ENCODE measurements at regions not wholly inside any gene's neighbourhood (a gene's known extent, or its start where the extent isn't known, plus 50 kb on each side); places are given as distances from the start of the nearest gene placed in this dataset.

DNA sequence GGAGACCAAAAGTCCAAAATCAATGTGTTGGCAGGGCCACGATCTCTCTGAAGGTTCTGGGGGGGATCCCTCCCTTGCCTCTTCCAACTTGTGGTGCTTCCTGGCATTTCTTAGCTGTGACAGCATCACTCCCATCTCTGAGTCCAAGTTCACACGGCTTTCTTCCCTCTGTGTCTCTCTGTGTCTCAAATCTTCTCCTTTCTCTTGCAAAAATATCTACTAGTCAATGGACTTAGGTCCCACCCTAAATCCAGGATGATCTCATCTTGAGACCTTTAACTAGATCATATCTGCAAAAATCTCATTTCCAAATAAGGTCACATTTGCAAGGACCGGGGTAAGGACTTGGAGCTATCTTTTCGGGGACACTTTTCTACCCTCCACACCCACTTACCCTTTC lies 186.1 kb downstream of the HSD17B3 start:
- TF ChIP-seq, protein P1, sequence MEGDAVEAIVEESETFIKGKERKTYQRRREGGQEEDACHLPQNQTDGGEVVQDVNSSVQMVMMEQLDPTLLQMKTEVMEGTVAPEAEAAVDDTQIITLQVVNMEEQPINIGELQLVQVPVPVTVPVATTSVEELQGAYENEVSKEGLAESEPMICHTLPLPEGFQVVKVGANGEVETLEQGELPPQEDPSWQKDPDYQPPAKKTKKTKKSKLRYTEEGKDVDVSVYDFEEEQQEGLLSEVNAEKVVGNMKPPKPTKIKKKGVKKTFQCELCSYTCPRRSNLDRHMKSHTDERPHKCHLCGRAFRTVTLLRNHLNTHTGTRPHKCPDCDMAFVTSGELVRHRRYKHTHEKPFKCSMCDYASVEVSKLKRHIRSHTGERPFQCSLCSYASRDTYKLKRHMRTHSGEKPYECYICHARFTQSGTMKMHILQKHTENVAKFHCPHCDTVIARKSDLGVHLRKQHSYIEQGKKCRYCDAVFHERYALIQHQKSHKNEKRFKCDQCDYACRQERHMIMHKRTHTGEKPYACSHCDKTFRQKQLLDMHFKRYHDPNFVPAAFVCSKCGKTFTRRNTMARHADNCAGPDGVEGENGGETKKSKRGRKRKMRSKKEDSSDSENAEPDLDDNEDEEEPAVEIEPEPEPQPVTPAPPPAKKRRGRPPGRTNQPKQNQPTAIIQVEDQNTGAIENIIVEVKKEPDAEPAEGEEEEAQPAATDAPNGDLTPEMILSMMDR (conservative IDR thresholded peaks at IDR 0.05): no peak
- Histone ChIP-seq H3K9ac (ENCODE audit: extremely low read depth, low read length, poor library complexity, severe bottlenecking) (no peak overlapping the region), H3K4me3 (ENCODE audit: low read length) (no peak overlapping the region), H3K9me3 (ENCODE audit: control insufficient read depth, low read length) (peaks cover 19% of the 10 kb centered on the region), H3K27ac (ENCODE audit: low read depth, low read length) (no peak overlapping the region), H3K27me3 (ENCODE audit: control insufficient read depth, insufficient read depth, low read length, poor library complexity, severe bottlenecking) (no peaks in the 10 kb centered on the region), H3K36me3 (ENCODE audit: control insufficient read depth, insufficient read depth, low read length) (no peaks in the 10 kb centered on the region), H3K4me1 (ENCODE audit: control insufficient read depth, insufficient read depth, low read length) (no peaks in the 10 kb centered on the region)
- DNase-seq: no peak
- 90 to 91% methylated on average over 4 of the region's 4 CpGs for WGBS, 2 experiments (ENCODE audit: insufficient coverage in 1 of 2, insufficient read length in 1 of 2)
- Mint-ChIP-seq H3K27ac (no peak overlapping the region), H3K9me3 (peaks cover 35% of the 10 kb centered on the region), H3K4me3 (no peak overlapping the region), H3K4me1 (peaks cover 12% of the 10 kb centered on the region), H3K36me3 (ENCODE audit: low read depth) (peaks cover 5% of the 10 kb centered on the region), H3K27me3 (ENCODE audit: insufficient read depth) (peaks cover 21% of the 10 kb centered on the region)

DNA sequence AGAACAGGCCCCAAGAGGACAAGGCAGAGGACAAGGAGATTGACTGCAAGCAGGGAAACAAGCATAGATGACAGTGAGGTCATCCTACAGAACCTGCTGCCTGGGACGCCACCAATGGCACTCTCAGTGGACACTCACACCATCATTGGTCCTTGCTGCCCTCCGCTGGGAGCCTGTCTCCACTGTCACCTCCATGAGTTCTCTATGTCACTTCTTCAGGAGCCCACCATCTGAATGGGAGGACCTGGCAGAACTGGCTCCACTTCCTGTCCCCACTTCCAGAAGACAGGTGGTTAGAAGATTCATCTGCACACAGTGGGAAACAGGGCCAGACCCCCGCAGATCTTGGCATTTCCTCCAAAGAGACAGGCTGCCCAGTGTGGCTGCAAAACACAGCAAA lies 188.9 kb downstream of the HSD17B3 start:
- Histone ChIP-seq H3K9ac (ENCODE audit: extremely low read depth, low read length, poor library complexity, severe bottlenecking) (no peak overlapping the region), H3K36me3 (ENCODE audit: control insufficient read depth, insufficient read depth, low read length) (no peaks in the 10 kb centered on the region), H3K27ac (ENCODE audit: low read depth, low read length) (no peak overlapping the region), H3K27me3 (ENCODE audit: control insufficient read depth, insufficient read depth, low read length, poor library complexity, severe bottlenecking) (no peaks in the 10 kb centered on the region), H3K9me3 (ENCODE audit: control insufficient read depth, low read length) (no peaks in the 10 kb centered on the region), H3K4me1 (ENCODE audit: control insufficient read depth, insufficient read depth, low read length) (peaks cover under 1% of the 10 kb centered on the region), H3K4me3 (ENCODE audit: low read length) (no peak overlapping the region)
- TF ChIP-seq, protein P1 (conservative IDR thresholded peaks at IDR 0.05): peak; percentile 47
- no peak overlapping the region for H3K4me3 Mint-ChIP-seq
- H3K27ac Mint-ChIP-seq: no peak overlapping the region
- peak; percentile 53 for DNase-seq
- WGBS, 2 experiments (ENCODE audit: insufficient coverage in 1 of 2, insufficient read length in 1 of 2): 88 to 91% methylated on average over 1 to 3 of the region's 3 CpGs
- H3K4me1 Mint-ChIP-seq: peaks cover 13% of the 10 kb centered on the region
- H3K36me3 Mint-ChIP-seq (ENCODE audit: low read depth): no peaks in the 10 kb centered on the region
- H3K9me3 Mint-ChIP-seq: peaks cover 7% of the 10 kb centered on the region
- H3K27me3 Mint-ChIP-seq (ENCODE audit: insufficient read depth): peaks cover 44% of the 10 kb centered on the region

- TF ChIP-seq, protein P1 (conservative IDR thresholded peaks at IDR 0.05): no peak
- H3K36me3 Mint-ChIP-seq (ENCODE audit: low read depth): no peaks in the 10 kb centered on the region
- H3K4me1 Mint-ChIP-seq: peaks cover 10% of the 10 kb centered on the region
- Histone ChIP-seq H3K27ac (ENCODE audit: low read depth, low read length) (no peak overlapping the region), H3K9me3 (ENCODE audit: control insufficient read depth, low read length) (no peaks in the 10 kb centered on the region), H3K36me3 (ENCODE audit: control insufficient read depth, insufficient read depth, low read length) (no peaks in the 10 kb centered on the region), H3K4me1 (ENCODE audit: control insufficient read depth, insufficient read depth, low read length) (peaks cover 4% of the 10 kb centered on the region), H3K4me3 (ENCODE audit: low read length) (no peak overlapping the region), H3K9ac (ENCODE audit: extremely low read depth, low read length, poor library complexity, severe bottlenecking) (no peak overlapping the region), H3K27me3 (ENCODE audit: control insufficient read depth, insufficient read depth, low read length, poor library complexity, severe bottlenecking) (no peaks in the 10 kb centered on the region)
- H3K9me3 Mint-ChIP-seq: peaks cover 5% of the 10 kb centered on the region
- DNase-seq: no peak
- 88 to 95% methylated on average over 5 to 6 of the region's 6 CpGs for WGBS, 2 experiments (ENCODE audit: insufficient coverage in 1 of 2, insufficient read length in 1 of 2)
- H3K4me3 Mint-ChIP-seq: no peak overlapping the region
- H3K27ac Mint-ChIP-seq: no peak overlapping the region
- peaks cover 53% of the 10 kb centered on the region for H3K27me3 Mint-ChIP-seq (ENCODE audit: insufficient read depth)
These were observed 192.2 kb downstream of the HSD17B3 start for GRCh38 chr9:96109680-96110351.

Measured in endodermal cell (in vitro differentiated cells).